ENCODE measurements at regions not wholly inside any gene's neighbourhood (a gene's known extent, or its start where the extent isn't known, plus 50 kb on each side); places are given as distances from the start of the nearest gene placed in this dataset.

- TF ChIP-seq ZFX (IDR thresholded peaks at IDR 0.05; ENCODE audit: borderline replicate concordance): no peak
- no peak for TF ChIP-seq CTCF (IDR thresholded peaks at IDR 0.05)
- no peak overlapping the region for H3K27ac ChIP-seq
Observed at GRCh38 chr6:154893917-154894316, 101.2 kb upstream of the TIAM2 start.

GRCh38 chr6:154894902-154895301 is 100.2 kb upstream of the TIAM2 start:
- no peak for TF ChIP-seq ZFX (IDR thresholded peaks at IDR 0.05; ENCODE audit: borderline replicate concordance)
- no peak for TF ChIP-seq CTCF (IDR thresholded peaks at IDR 0.05)
- no peak overlapping the region for H3K27ac ChIP-seq

- H3K27ac ChIP-seq: no peak overlapping the region
- TF ChIP-seq ZFX (IDR thresholded peaks at IDR 0.05; ENCODE audit: borderline replicate concordance) (no peak), CTCF (IDR thresholded peaks at IDR 0.05) (no peak)
Observed at GRCh38 chr6:154895841-154896240, 99.3 kb upstream of the TIAM2 start.

GRCh38 chr6:154898821-154899220 is 96.3 kb upstream of the TIAM2 start:
- TF ChIP-seq ZFX (IDR thresholded peaks at IDR 0.05; ENCODE audit: borderline replicate concordance) (no peak), CTCF (IDR thresholded peaks at IDR 0.05) (no peak)
- H3K27ac ChIP-seq: no peak overlapping the region

- TF ChIP-seq CTCF (IDR thresholded peaks at IDR 0.05): no peak
- no peak for TF ChIP-seq ZFX (IDR thresholded peaks at IDR 0.05; ENCODE audit: borderline replicate concordance)
- no peak overlapping the region for H3K27ac ChIP-seq
Observed at GRCh38 chr6:154899824-154900463, 95.2 kb upstream of the TIAM2 start.

GRCh38 chr6:154901876-154902552 is 93.1 kb upstream of the TIAM2 start:
- no peak overlapping the region for H3K27ac ChIP-seq
- TF ChIP-seq ZFX (IDR thresholded peaks at IDR 0.05; ENCODE audit: borderline replicate concordance) (no peak), CTCF (IDR thresholded peaks at IDR 0.05) (no peak)

GRCh38 chr6:154907291-154907690 is 87.8 kb upstream of the TIAM2 start:
- no peak overlapping the region for H3K27ac ChIP-seq
- TF ChIP-seq ZFX (IDR thresholded peaks at IDR 0.05; ENCODE audit: borderline replicate concordance) (no peak), CTCF (IDR thresholded peaks at IDR 0.05) (no peak)
